Adipocyte (in vitro differentiated cells): ENCODE measurements at regions not wholly inside any gene's neighbourhood (a gene's known extent, or its start where the extent isn't known, plus 50 kb on each side); places are given as distances from the start of the nearest gene placed in this dataset.

Source experiments
- DNase-seq: peaks from one replicate; pipeline ENCODE4 v3.0.0-alpha.2; 2015; ENCODE audit warnings: low read depth
- H3K27me3 ChIP-seq: replicated peaks from 2 replicates; pipeline ENCODE4 v1.7.0; 2013; ENCODE audit warnings: mild to moderate bottlenecking, low read length, moderate library complexity; ENCODE audit not compliant: control insufficient read depth, insufficient read depth
- H3K36me3 ChIP-seq: 2 replicates; pipeline ENCODE4 v1.7.0; 2013; ENCODE audit warnings: low read length, mild to moderate bottlenecking, moderate library complexity; ENCODE audit not compliant: control insufficient read depth, insufficient read depth, severe bottlenecking
- H3K4me1 ChIP-seq: 2 replicates; pipeline ENCODE4 v1.7.0; 2013; ENCODE audit warnings: mild to moderate bottlenecking, low read length, moderate library complexity; ENCODE audit not compliant: control insufficient read depth, insufficient read depth
- H3K4me3 ChIP-seq: 2 replicates; pipeline ENCODE4 v1.7.0; 2013; ENCODE audit warnings: mild to moderate bottlenecking, low read length, moderate library complexity
- H3K9ac ChIP-seq: 2 replicates; pipeline ENCODE4 v1.7.0; 2013; ENCODE audit warnings: mild to moderate bottlenecking, low read length, moderate library complexity
- H3K9me3 ChIP-seq: 2 replicates; pipeline ENCODE4 v1.7.0; 2013; ENCODE audit warnings: mild to moderate bottlenecking, low read length, moderate library complexity; ENCODE audit not compliant: control insufficient read depth

DNA sequence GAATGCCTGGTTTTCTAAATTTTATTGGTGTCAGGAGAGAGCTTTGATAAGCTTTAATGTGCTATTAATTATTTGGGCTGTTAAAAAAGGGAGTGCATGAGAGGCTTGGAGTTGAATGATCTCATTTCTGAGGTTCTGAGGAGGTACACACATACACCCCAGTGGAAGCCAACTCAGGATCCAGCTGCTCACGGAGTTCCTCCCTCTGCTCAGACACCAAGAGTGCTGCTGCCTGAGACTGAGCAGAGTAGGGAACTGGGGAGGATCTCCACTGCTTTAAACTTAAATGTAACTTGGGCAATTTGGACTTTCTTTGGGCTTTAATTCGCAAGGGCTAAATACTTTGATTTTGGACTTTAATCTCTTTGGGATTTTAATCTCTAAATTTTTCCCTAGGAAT is 414.4 kb upstream of the CADM1 start:
- no peaks in the 10 kb centered on the region for H3K36me3 ChIP-seq
- H3K9me3 ChIP-seq, result no peaks in the 10 kb centered on the region
- H3K9ac ChIP-seq, result no peak overlapping the region
- no peak for DNase-seq
- peaks cover 5% of the 10 kb centered on the region for H3K27me3 ChIP-seq
- H3K4me3 ChIP-seq, result no peak overlapping the region
- peaks cover 7% of the 10 kb centered on the region for H3K4me1 ChIP-seq

- H3K9ac ChIP-seq, result no peak overlapping the region
- H3K4me3 ChIP-seq, result no peak overlapping the region
- no peaks in the 10 kb centered on the region for H3K9me3 ChIP-seq
- peaks cover 9% of the 10 kb centered on the region for H3K27me3 ChIP-seq
- H3K36me3 ChIP-seq, result no peaks in the 10 kb centered on the region
- no peak for DNase-seq
- H3K4me1 ChIP-seq, result peaks cover 7% of the 10 kb centered on the region
These were observed 412.4 kb upstream of the CADM1 start for GRCh38 chr11:115916608-115917007.

GRCh38 chr11:115912484-115912945 is 408.3 kb upstream of the CADM1 start:
- no peaks in the 10 kb centered on the region for H3K36me3 ChIP-seq
- DNase-seq, result no peak
- peaks cover 11% of the 10 kb centered on the region for H3K27me3 ChIP-seq
- no peak overlapping the region for H3K9ac ChIP-seq
- no peaks in the 10 kb centered on the region for H3K4me1 ChIP-seq
- H3K4me3 ChIP-seq, result no peak overlapping the region
- H3K9me3 ChIP-seq, result no peaks in the 10 kb centered on the region

DNA sequence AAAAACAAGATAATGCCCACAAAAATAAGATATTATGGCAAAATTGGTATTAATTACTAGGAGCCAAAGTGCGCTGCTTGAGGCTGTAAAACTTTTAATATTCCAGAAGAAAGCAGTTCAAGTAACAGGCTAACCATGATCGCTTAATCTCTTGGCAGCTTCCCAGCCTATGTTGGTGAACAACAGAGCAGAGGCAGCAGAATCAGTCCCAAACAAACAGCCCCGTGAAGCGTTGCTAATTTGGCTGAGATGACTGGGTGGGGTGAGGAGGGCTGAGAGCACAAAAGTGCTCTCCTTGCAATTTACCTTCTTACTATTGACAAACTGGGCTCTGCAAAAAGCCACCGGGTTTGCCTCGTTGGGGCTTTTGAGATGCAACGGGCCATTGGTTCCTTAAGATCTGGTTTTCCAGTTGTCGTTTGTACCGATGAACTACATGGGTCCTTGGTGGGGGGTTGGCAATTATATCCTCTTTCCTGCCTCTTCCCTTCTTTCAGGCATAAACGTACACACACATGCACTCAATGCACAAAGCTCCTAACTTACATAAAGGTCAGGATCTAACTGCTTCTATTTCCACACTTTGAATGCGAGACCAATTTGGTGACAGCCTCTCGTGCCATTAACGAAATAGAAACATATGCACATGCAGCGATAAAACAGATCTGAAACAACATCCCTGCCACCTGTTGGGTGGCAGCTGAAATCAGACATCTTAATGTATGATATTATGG is 407.6 kb upstream of the CADM1 start:
- no peak for DNase-seq
- H3K27me3 ChIP-seq, result peaks cover 11% of the 10 kb centered on the region
- H3K9me3 ChIP-seq, result no peaks in the 10 kb centered on the region
- H3K9ac ChIP-seq, result no peak overlapping the region
- H3K4me3 ChIP-seq, result no peak overlapping the region
- H3K36me3 ChIP-seq, result no peaks in the 10 kb centered on the region
- no peaks in the 10 kb centered on the region for H3K4me1 ChIP-seq

DNA sequence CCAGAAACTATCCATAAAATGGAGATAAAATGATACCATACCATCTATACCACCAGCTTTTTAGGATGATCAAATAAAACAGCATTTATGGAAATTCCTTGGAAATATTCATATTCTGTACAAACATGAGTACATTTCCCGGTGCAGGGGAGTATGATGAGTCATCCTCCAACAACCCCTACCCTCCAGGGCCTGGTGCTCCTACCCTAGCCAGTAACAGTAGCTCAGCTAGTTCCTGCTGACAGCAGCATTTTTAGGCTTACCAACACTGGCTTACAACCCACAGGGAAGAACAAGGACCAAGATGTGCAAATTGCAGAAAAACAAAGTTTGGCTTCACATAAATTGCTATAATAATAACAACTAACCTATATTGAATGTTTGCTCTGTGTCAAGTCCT is 406.2 kb upstream of the CADM1 start:
- Histone ChIP-seq H3K9ac (no peak overlapping the region), H3K9me3 (no peaks in the 10 kb centered on the region), H3K4me1 (no peaks in the 10 kb centered on the region), H3K36me3 (no peaks in the 10 kb centered on the region), H3K27me3 (peaks cover 11% of the 10 kb centered on the region), H3K4me3 (no peak overlapping the region)
- DNase-seq, result no peak

- Histone ChIP-seq H3K36me3 (no peaks in the 10 kb centered on the region), H3K9me3 (no peaks in the 10 kb centered on the region), H3K4me3 (no peak overlapping the region), H3K27me3 (no peaks in the 10 kb centered on the region), H3K9ac (no peak overlapping the region), H3K4me1 (no peaks in the 10 kb centered on the region)
- no peak for DNase-seq
These were observed 402.0 kb upstream of the CADM1 start for GRCh38 chr11:115906171-115906570.

- Histone ChIP-seq H3K27me3 (no peaks in the 10 kb centered on the region), H3K9ac (no peak overlapping the region), H3K4me1 (no peaks in the 10 kb centered on the region), H3K9me3 (no peaks in the 10 kb centered on the region), H3K4me3 (no peak overlapping the region), H3K36me3 (no peaks in the 10 kb centered on the region)
- no peak for DNase-seq
These were observed 401.3 kb upstream of the CADM1 start for GRCh38 chr11:115905341-115906000.

DNA sequence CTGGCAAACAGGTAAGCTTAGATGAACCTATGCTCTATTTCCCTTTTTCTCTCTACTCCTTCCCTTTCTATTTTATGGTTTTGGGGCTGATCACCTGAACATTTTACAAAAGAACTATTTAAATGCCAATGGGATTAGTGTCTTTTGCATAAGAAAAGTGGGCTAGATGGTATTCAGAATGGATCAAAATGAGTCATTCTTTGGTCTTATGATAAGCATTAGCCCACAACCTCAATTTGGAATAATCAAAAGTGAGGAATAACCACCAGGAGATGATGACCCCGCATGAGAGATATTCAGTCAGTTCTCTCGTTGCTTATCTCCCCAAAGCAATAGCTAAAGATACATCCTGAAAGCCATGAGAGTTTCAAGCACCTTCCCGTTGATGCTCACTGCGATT is 399.0 kb upstream of the CADM1 start:
- Histone ChIP-seq H3K4me3 (no peak overlapping the region), H3K36me3 (no peaks in the 10 kb centered on the region), H3K9me3 (no peaks in the 10 kb centered on the region), H3K4me1 (no peaks in the 10 kb centered on the region), H3K27me3 (no peaks in the 10 kb centered on the region), H3K9ac (no peak overlapping the region)
- DNase-seq, result no peak

DNA sequence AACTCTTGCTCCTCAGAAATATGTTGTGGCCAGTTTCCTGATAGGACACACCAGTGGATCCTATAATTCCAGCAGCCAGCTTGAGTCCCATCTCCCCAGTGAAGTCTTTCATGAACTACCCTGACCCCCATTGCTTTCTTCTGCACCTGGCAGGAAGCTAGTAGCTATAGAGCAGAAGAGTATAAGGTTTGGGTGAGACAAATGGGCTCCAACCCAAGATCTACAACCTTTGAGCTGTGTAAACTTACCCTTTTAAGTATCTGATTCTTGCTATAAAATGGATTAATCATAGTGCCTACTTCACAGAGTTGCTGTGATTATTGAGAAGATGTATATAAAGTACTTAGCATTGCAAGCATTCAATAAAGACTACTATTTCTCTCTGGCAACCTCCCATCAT is 396.9 kb upstream of the CADM1 start:
- Histone ChIP-seq H3K4me3 (no peak overlapping the region), H3K36me3 (no peaks in the 10 kb centered on the region), H3K4me1 (no peaks in the 10 kb centered on the region), H3K9me3 (no peaks in the 10 kb centered on the region), H3K27me3 (no peaks in the 10 kb centered on the region), H3K9ac (no peak overlapping the region)
- no peak for DNase-seq

GRCh38 chr11:115900111-115900510 is 395.9 kb upstream of the CADM1 start:
- no peak for DNase-seq
- Histone ChIP-seq H3K9ac (no peak overlapping the region), H3K9me3 (no peaks in the 10 kb centered on the region), H3K36me3 (no peaks in the 10 kb centered on the region), H3K4me3 (no peak overlapping the region), H3K27me3 (no peaks in the 10 kb centered on the region), H3K4me1 (no peaks in the 10 kb centered on the region)

DNA sequence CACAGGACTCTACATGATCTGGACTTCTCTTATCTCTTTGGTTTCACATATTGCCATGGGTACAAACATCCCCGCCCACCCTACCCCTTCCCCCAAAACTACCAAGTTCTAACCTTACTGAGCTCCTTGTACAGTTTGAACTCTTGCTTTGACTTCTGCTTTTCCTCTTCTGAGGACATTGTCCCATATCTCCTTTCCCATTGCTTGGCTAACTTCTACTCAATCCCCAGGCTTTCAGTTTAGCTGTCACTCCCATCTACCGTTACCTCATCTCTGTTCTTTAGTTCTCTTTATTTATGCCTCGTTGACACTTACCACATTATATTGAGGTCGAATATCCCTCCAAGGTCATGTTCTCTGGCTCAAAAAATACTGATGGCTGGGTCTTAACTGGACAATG is 393.5 kb upstream of the CADM1 start:
- no peak overlapping the region for H3K4me3 ChIP-seq
- DNase-seq, result no peak
- no peaks in the 10 kb centered on the region for H3K36me3 ChIP-seq
- no peak overlapping the region for H3K9ac ChIP-seq
- H3K27me3 ChIP-seq, result no peaks in the 10 kb centered on the region
- H3K9me3 ChIP-seq, result no peaks in the 10 kb centered on the region
- H3K4me1 ChIP-seq, result no peaks in the 10 kb centered on the region
